HUES48 (cell line): ENCODE measurements at regions not wholly inside any gene's neighbourhood (a gene's known extent, or its start where the extent isn't known, plus 50 kb on each side); places are given as distances from the start of the nearest gene placed in this dataset.
A peak's percentile ranks its signal among the peaks of the same experiment; 100 is the strongest.
"Not testable (repeated sequence)": the region's sequence is repeated elsewhere in the genome, so short reads cannot be mapped to it uniquely, and the experiment has no call there.

Experiments used
- H3K27ac ChIP-seq: one replicate; pipeline ENCODE4 v1.7.0; 2013; ENCODE audit warnings: low read depth, low read length, inconsistent platforms
- H3K27me3 ChIP-seq: 2 replicates; pipeline ENCODE4 v1.6.1; 2013; ENCODE audit warnings: mild to moderate bottlenecking, low read length; ENCODE audit not compliant: control insufficient read depth, insufficient read depth
- H3K36me3 ChIP-seq: 2 replicates; pipeline ENCODE4 v1.6.1; 2013; ENCODE audit warnings: low read length; ENCODE audit not compliant: control insufficient read depth, insufficient read depth
- H3K4me1 ChIP-seq: 2 replicates; pipeline ENCODE4 v1.6.1; 2013; ENCODE audit warnings: mild to moderate bottlenecking, low read length; ENCODE audit not compliant: control insufficient read depth, insufficient read depth
- H3K4me3 ChIP-seq: 2 replicates; pipeline ENCODE4 v1.5.1; 2013; ENCODE audit warnings: mild to moderate bottlenecking, low read depth, low read length
- H3K9ac ChIP-seq: 2 replicates; pipeline ENCODE4 v1.6.1; 2013; ENCODE audit warnings: mild to moderate bottlenecking, low read depth, low read length, moderate library complexity
- H3K9me3 ChIP-seq: 2 replicates; pipeline ENCODE4 v1.6.1; 2013; ENCODE audit warnings: low read length; ENCODE audit not compliant: control insufficient read depth, insufficient read depth

DNA sequence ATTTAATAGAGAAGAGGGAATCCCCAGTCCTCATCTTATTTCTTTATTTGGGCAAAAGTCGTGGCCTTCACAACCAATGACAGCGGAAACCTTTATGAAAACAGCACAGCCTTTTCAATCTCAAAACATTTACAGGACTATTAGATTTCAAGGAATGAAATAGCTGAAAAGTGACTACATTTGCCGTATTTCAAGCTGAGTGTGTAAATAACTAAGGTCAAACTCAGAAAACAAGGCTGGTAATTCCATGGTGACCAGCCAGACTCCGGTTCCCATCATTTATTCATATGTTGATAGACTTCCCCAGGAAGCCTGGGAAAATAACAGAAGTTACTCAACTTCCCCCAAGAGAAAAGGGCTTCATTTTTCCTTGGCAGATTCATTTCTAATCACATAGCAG, 457.3 kb upstream of the NFE2L3 start:
- Histone ChIP-seq H3K36me3 (no peaks in the 10 kb centered on the region), H3K9me3 (no peaks in the 10 kb centered on the region), H3K4me1 (peaks cover 28% of the 10 kb centered on the region), H3K27me3 (no peaks in the 10 kb centered on the region), H3K4me3 (no peak overlapping the region), H3K27ac (peak overlapping the region; percentile 88), H3K9ac (no peak overlapping the region)

- Histone ChIP-seq H3K9ac (no peak overlapping the region), H3K9me3 (no peaks in the 10 kb centered on the region), H3K4me3 (no peak overlapping the region), H3K36me3 (no peaks in the 10 kb centered on the region), H3K27me3 (no peaks in the 10 kb centered on the region), H3K27ac (no peak overlapping the region), H3K4me1 (peaks cover 28% of the 10 kb centered on the region)
Measured at GRCh38 chr7:25696571-25696970, 455.4 kb upstream of the NFE2L3 start.

- H3K9ac ChIP-seq: no peak overlapping the region
- H3K27me3 ChIP-seq: no peaks in the 10 kb centered on the region
- no peaks in the 10 kb centered on the region for H3K9me3 ChIP-seq
- H3K4me1 ChIP-seq: peaks cover 27% of the 10 kb centered on the region
- no peak overlapping the region for H3K27ac ChIP-seq
- H3K36me3 ChIP-seq: no peaks in the 10 kb centered on the region
- no peak overlapping the region for H3K4me3 ChIP-seq
Measured at GRCh38 chr7:25698451-25699113, 453.4 kb upstream of the NFE2L3 start.

GRCh38 chr7:25700141-25700540, 451.9 kb upstream of the NFE2L3 start:
- H3K4me1 ChIP-seq: peaks cover 13% of the 10 kb centered on the region
- H3K9ac ChIP-seq, H3K36me3 ChIP-seq, H3K27me3 ChIP-seq, H3K4me3 ChIP-seq, H3K27ac ChIP-seq, H3K9me3 ChIP-seq: not testable (repeated sequence)

DNA sequence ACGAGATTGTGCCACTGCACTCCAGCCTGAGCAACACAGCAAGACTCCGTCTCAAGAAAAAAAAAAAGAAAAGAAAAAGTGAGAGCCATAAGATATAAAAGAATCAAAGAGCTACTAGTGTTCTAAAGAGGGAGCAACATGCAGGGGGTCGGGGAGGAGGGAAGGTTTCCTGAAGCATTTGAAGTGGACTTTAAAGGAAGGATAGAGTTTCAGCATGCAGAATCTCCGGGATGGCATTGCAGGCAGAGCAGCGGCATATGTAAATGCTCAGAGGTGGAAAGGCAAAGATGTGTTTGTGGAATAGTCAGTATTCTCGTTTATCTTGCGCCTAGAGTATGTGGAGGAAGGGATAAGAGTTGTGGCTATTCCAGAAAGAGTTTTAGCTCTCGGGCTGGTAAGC, 447.6 kb upstream of the NFE2L3 start:
- Histone ChIP-seq H3K4me1 (no peaks in the 10 kb centered on the region), H3K9me3 (no peaks in the 10 kb centered on the region; the same call in 1 of the 2 replicates), H3K36me3 (no peaks in the 10 kb centered on the region), H3K4me3 (no peak overlapping the region), H3K27me3 (no peaks in the 10 kb centered on the region), H3K9ac (no peak overlapping the region), H3K27ac (no peak overlapping the region)

DNA sequence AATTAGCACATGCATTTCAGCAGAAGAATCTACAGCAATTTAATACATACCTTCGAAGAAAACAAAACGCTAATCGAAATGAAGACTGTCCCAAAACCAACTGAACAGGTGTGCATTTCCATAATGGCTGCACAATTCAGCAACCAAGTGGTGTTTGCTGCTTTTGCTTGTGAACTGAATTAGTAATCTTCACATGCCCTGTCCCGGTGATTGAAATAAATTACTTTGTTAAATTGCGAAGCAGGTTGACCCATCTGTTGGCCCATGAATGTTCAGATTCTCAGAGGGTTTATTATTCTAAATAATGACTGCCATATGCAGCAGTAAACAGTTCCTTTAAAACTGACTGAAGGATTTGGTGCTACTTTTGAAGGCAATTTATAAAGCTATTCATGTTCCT, 445.2 kb upstream of the NFE2L3 start:
- H3K27ac ChIP-seq: no peak overlapping the region
- no peak overlapping the region for H3K9ac ChIP-seq
- no peaks in the 10 kb centered on the region for H3K27me3 ChIP-seq
- H3K9me3 ChIP-seq: no peaks in the 10 kb centered on the region; the same call in 1 of the 2 replicates
- H3K4me3 ChIP-seq: no peak overlapping the region
- no peaks in the 10 kb centered on the region for H3K36me3 ChIP-seq
- H3K4me1 ChIP-seq: no peaks in the 10 kb centered on the region

- Histone ChIP-seq H3K9me3 (no peaks in the 10 kb centered on the region; the same call in 1 of the 2 replicates), H3K27ac (no peak overlapping the region), H3K4me3 (no peak overlapping the region), H3K27me3 (no peaks in the 10 kb centered on the region), H3K9ac (no peak overlapping the region), H3K4me1 (no peaks in the 10 kb centered on the region), H3K36me3 (no peaks in the 10 kb centered on the region)
Measured at GRCh38 chr7:25707768-25708620, 444.0 kb upstream of the NFE2L3 start.

GRCh38 chr7:25710959-25711358, 441.0 kb upstream of the NFE2L3 start:
- no peaks in the 10 kb centered on the region; the same call in 1 of the 2 replicates for H3K9me3 ChIP-seq
- no peaks in the 10 kb centered on the region for H3K27me3 ChIP-seq
- no peak overlapping the region for H3K4me3 ChIP-seq
- H3K27ac ChIP-seq: no peak overlapping the region
- no peaks in the 10 kb centered on the region for H3K36me3 ChIP-seq
- H3K4me1 ChIP-seq: 0 out of 2 replicates have a peak, but pooled peaks cover 8% of the 10 kb centered on the region
- no peak overlapping the region for H3K9ac ChIP-seq

GRCh38 chr7:25711940-25712339, 440.1 kb upstream of the NFE2L3 start:
- Histone ChIP-seq H3K4me3 (no peak overlapping the region), H3K27me3 (no peaks in the 10 kb centered on the region), H3K4me1 (0 out of 2 replicates have a peak, but pooled peaks cover 8% of the 10 kb centered on the region), H3K36me3 (no peaks in the 10 kb centered on the region), H3K9ac (no peak overlapping the region), H3K27ac (no peak overlapping the region), H3K9me3 (no peaks in the 10 kb centered on the region; the same call in 1 of the 2 replicates)

GRCh38 chr7:25712500-25712899, 439.5 kb upstream of the NFE2L3 start:
- no peak overlapping the region for H3K9ac ChIP-seq
- no peak overlapping the region for H3K4me3 ChIP-seq
- H3K27ac ChIP-seq: no peak overlapping the region
- no peaks in the 10 kb centered on the region for H3K9me3 ChIP-seq
- H3K4me1 ChIP-seq: 0 out of 2 replicates have a peak, but pooled peaks cover 8% of the 10 kb centered on the region
- no peaks in the 10 kb centered on the region for H3K27me3 ChIP-seq
- no peaks in the 10 kb centered on the region for H3K36me3 ChIP-seq

- no peaks in the 10 kb centered on the region for H3K36me3 ChIP-seq
- H3K9me3 ChIP-seq: no peaks in the 10 kb centered on the region
- peaks cover 13% of the 10 kb centered on the region; the same call in 1 of the 2 replicates for H3K4me1 ChIP-seq
- no peak overlapping the region for H3K4me3 ChIP-seq
- no peak overlapping the region for H3K27ac ChIP-seq
- no peaks in the 10 kb centered on the region for H3K27me3 ChIP-seq
- no peak overlapping the region for H3K9ac ChIP-seq
Measured at GRCh38 chr7:25714013-25714412, 438.0 kb upstream of the NFE2L3 start.
